ENCODE measurements at regions not wholly inside any gene's neighbourhood (a gene's known extent, or its start where the extent isn't known, plus 50 kb on each side); places are given as distances from the start of the nearest gene placed in this dataset.

DNA sequence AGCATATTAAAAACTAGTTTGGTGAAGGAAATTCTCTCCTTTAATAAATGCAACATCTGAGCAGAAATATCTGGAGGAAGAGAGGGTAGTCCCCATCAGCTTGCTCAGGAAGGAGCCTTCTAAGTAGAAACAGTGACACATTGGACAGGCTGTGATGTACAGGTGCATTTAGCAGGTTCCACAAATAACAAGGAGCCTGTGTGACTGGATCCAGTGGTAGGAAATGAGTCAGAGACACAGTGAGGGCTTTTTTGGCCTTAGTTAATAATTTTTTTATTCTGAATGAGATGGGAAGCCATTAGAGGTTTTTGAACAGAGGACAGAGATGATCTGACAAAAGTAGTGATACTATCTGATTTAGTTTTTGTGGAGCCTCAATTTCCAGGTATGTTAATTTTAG is 738.9 kb upstream of the PTBP2 start:
- POLR2A ChIA-PET (ENCODE audit: partially characterized antibody): no interaction called here
- H2BK12ac ChIP-seq (ENCODE audit: low read depth, low read length): no peak overlapping the region
- H3K4me2 ChIP-seq (ENCODE audit: insufficient read depth in 1 of 2, low read depth in 2 of 2, low read length in 2 of 2): no peak overlapping the region
- no peak for FAIRE-seq
- no peaks in the 10 kb centered on the region for H3K79me2 ChIP-seq (ENCODE audit: control insufficient read depth in 1 of 2, insufficient read depth in 2 of 2, low read length in 2 of 2)
- H2BK120ac ChIP-seq (replicated peaks; ENCODE audit: low read depth, low read length): no peak overlapping the region
- H2BK15ac ChIP-seq (ENCODE audit: low read length): no peak overlapping the region
- no peaks in the 10 kb centered on the region for H3K79me1 ChIP-seq (ENCODE audit: low read depth, low read length)
- H4K20me1 ChIP-seq (replicated peaks in 1 of 2; ENCODE audit: control insufficient read depth in 1 of 2, insufficient read depth in 2 of 2, low read length in 2 of 2): no peaks in the 10 kb centered on the region
- H3K9ac ChIP-seq (replicated peaks in 1 of 4; ENCODE audit: extremely low read depth in 1 of 4, low read depth in 3 of 4, low read length in 3 of 4): no peak overlapping the region
- DNase-seq (ENCODE audit: low read depth in 1 of 2, low spot score in 2 of 2): no peak
- no peaks in the 10 kb centered on the region for H3K27me3 ChIP-seq (replicated peaks in 1 of 4; ENCODE audit: control insufficient read depth in 3 of 4, extremely low read depth in 1 of 4, insufficient read depth in 3 of 4, low read length in 3 of 4)
- H3K23ac ChIP-seq (ENCODE audit: insufficient read length): no peak overlapping the region
- CTCF ChIA-PET (ENCODE audit: partially characterized antibody): interaction anchor here (1.3 kb wide), 1 partner anchor 616 kb away, joined by 3 read pairs; no protein-coding TSS in a partner anchor
- H2BK20ac ChIP-seq (ENCODE audit: low read length): no peak overlapping the region
- no peaks in the 10 kb centered on the region for H3K36me3 ChIP-seq (ENCODE audit: control insufficient read depth in 2 of 4, insufficient read depth in 4 of 4, low read length in 3 of 4)
- H2AFZ ChIP-seq (ENCODE audit: low read length): no peak overlapping the region
- 0 out of 7 replicates have a peak, but pooled peaks cover 0 to 2% (median 0%) of the 10 kb centered on the region in 4 experiments for H3K4me1 ChIP-seq (replicated peaks in 1 of 4; ENCODE audit: control insufficient read depth in 3 of 4, insufficient read depth in 4 of 4, low read length in 3 of 4)
- H4K91ac ChIP-seq (replicated peaks; ENCODE audit: insufficient read length, low read length): no peak overlapping the region
- H3K9me3 ChIP-seq (ENCODE audit: insufficient read depth in 2 of 2, low read depth in 1 of 2, low read length in 1 of 2): no peaks in the 10 kb centered on the region
- no peak overlapping the region for H3K18ac ChIP-seq (ENCODE audit: extremely low read depth, low read length)
- H4K5ac ChIP-seq (ENCODE audit: insufficient read length, low read depth, low read length): no peak overlapping the region
- no peak overlapping the region for H4K8ac ChIP-seq (ENCODE audit: extremely low read depth, insufficient read depth, low read length)
- H3K56ac ChIP-seq (replicated peaks; ENCODE audit: insufficient read length, low read depth, low read length): no peak overlapping the region
- no peak overlapping the region for H3K27ac ChIP-seq (ENCODE audit: low read depth, low read length)
- no peaks in the 10 kb centered on the region; the same call in 1 of the 2 replicates for H3K23me2 ChIP-seq (ENCODE audit: low read depth, low read length)
- no peak overlapping the region for H3K14ac ChIP-seq (ENCODE audit: insufficient read length)
- no peak overlapping the region for H2AK5ac ChIP-seq (ENCODE audit: low read depth, low read length)
- H3K4ac ChIP-seq (replicated peaks; ENCODE audit: insufficient read length, low read depth, low read length): no peak overlapping the region
- H2BK5ac ChIP-seq (ENCODE audit: low read depth, low read length): no peak overlapping the region
- no peak overlapping the region for H3K4me3 ChIP-seq (ENCODE audit: extremely low read depth in 1 of 4, insufficient read depth in 2 of 4, low read depth in 3 of 4, low read length in 4 of 4)
- TF ChIP-seq NANOG (IDR thresholded peaks at IDR 0.05; ENCODE audit: insufficient read depth, low read depth, low read length, poor library complexity, severe bottlenecking): no peak
- no peak for TF ChIP-seq SAP30 (IDR thresholded peaks at IDR 0.05; ENCODE audit: insufficient read depth, insufficient replicate concordance, low read length)
- TF ChIP-seq BACH1 (IDR thresholded peaks at IDR 0.05; ENCODE audit: low read length): no peak
- TF ChIP-seq, protein P1, sequence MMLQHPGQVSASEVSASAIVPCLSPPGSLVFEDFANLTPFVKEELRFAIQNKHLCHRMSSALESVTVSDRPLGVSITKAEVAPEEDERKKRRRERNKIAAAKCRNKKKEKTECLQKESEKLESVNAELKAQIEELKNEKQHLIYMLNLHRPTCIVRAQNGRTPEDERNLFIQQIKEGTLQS (IDR thresholded peaks at IDR 0.05; ENCODE audit: insufficient read depth, low read depth, low read length): no peak

All from H1 (cell line).